Mucosa of gallbladder (tissue), 1 donor: ENCODE measurements at regions not wholly inside any gene's neighbourhood (a gene's known extent, or its start where the extent isn't known, plus 50 kb on each side); places are given as distances from the start of the nearest gene placed in this dataset.

ENCODE experiments used
- DNase-seq: peaks from one replicate; pipeline ENCODE4 v3.0.0-alpha.2; 2020; ENCODE audit warnings: low spot score
- donor health status: DM: no; HTN: no; CAD: no.

- DNase-seq, result no peak
Observed at GRCh38 chr4:181162266-181162665, 1080.9 kb upstream of the TENM3 start.

- no peak for DNase-seq
Observed at GRCh38 chr4:181162676-181163075, 1080.5 kb upstream of the TENM3 start.

GRCh38 chr4:181166742-181167399 is 1076.3 kb upstream of the TENM3 start:
- DNase-seq, result no peak

DNA sequence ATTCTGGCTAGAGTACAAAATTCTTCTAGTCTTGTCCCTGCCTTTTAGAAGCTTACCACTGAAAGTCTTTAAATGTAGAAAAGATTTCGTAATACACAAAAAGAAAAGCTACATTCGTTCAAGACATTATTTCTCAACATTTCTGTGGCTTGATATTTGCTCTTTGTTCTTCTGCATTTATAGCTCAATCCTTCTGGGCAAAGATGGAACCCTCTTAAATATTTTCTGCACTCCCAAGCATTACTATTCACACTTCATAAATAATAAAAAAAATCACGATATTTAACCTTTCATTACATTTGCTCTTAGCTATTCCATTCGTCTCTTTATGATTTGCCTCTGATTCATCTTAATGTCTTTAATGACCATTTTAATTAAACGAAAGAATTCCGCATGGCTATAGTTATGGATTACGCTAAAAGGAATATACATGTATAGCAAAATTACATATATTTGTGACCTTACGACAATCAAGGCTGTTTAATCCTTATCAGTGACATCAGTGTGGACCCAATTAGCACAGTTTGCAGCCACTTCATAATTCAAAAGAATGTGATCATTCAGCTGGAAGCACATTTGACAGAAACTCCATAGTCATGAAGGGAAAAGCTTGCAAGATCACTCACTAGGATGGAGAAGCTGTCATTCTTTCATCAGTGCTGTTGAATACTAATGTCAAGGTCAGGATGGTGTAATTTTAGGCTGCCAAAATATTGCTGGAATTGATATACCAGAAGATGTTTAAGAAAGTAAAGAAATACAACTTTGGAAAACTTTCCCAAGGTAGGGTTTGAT is 1075.0 kb upstream of the TENM3 start:
- DNase-seq, result no peak

DNA sequence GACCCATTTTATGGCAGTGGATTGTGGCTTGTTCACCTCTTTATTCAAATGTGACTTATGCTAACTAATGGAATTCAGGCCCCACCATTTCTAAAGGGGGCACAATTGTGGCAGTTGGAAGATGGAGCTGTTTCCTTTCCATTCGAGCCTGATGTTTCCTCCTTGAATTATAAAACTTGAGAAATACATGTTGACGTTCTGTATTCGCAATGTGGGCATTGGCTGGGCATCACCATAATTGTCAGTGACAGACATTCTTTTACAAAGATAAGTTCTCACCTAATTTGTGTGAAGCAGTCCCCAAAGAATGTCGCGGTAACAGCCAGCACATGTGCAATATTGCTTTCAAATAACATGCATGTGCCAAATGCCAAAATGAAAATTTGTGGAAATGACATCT is 1070.2 kb upstream of the TENM3 start:
- no peak for DNase-seq

- no peak for DNase-seq
Observed at GRCh38 chr4:181176306-181176705, 1066.9 kb upstream of the TENM3 start.

DNA sequence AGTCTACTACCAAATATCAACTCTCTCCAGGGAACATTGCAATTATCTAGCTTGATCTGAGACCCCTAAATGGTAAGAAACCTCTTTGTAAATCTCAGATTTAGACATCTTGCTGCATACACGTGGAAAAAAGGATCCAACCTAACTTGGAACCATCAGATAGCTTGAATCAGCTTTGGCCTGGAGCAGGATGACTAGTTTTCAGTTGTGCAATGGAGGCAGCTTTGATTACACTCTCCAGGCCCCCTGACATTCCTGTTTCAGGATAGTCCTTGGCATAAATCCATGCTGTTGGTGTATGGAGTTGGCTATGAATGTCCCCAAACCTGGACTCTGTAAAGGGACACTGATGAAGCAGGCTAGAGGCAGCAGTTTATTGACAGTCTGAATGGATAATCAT is 1061.9 kb upstream of the TENM3 start:
- DNase-seq, result no peak

- no peak for DNase-seq
Observed at GRCh38 chr4:181189751-181190150, 1053.5 kb upstream of the TENM3 start.

- DNase-seq, result no peak
Observed at GRCh38 chr4:181193131-181193930, 1049.9 kb upstream of the TENM3 start.

DNA sequence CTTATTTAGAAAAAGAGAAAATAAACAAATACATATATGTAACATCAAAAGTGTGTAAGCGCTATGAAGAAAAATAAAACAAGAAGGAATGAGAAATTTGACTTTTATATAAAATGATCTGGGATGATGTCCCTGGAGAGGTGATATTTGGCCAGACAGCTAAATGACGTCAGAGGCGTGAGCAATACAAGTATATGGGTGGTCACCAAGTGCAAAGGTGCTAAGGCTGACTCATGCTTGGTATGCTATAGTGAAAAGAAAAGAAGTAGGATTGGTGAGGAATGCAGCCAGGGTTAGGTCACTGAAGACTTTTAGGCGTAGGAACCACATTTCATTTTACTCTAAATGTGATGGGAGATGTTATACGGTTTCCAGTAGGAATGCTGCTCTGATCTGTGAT is 1049.1 kb upstream of the TENM3 start:
- DNase-seq, result no peak

DNA sequence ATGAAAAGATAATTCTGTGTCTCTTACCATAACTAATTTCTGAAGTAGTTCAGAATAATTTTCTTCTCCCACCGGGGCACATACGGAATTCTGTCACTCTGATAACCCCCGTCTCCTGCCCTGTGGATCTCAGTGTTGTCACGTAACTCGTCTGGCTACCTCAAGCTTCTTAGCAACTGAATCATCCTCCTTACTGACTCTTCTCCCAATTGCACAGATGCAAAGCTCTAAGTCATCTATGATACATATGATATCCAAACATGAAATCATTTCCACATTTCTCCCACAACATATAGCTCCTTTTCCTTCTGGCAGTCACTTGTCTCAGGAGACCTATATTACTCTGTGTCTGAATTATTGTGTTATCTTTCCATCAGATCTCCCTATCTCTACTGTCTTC is 1043.1 kb upstream of the TENM3 start:
- DNase-seq, result no peak

DNA sequence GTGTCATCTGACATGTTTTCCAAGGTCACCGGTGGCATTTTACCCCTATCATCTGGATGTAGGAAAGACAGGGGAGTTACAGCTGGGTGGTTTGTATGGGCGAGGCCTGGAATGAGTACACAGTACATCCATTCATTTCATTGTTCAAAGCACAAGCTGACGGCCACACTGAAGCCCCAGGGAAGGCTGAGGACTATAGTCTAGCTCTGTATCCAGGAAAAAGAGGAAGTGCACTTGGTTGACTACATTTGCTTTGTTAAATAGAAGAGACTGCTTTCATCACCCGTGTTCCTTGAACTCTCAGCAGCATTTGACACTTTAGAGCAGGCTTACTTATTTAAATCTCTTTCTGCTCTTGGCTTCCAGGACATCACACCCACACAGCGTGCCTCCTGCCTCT is 1041.0 kb upstream of the TENM3 start:
- DNase-seq, result no peak

GRCh38 chr4:181204109-181204508 is 1039.1 kb upstream of the TENM3 start:
- DNase-seq, result no peak

- DNase-seq, result peak; percentile 42
Observed at GRCh38 chr4:181213551-181213950, 1029.7 kb upstream of the TENM3 start.

GRCh38 chr4:181216501-181216900 is 1026.7 kb upstream of the TENM3 start:
- no peak for DNase-seq

DNA sequence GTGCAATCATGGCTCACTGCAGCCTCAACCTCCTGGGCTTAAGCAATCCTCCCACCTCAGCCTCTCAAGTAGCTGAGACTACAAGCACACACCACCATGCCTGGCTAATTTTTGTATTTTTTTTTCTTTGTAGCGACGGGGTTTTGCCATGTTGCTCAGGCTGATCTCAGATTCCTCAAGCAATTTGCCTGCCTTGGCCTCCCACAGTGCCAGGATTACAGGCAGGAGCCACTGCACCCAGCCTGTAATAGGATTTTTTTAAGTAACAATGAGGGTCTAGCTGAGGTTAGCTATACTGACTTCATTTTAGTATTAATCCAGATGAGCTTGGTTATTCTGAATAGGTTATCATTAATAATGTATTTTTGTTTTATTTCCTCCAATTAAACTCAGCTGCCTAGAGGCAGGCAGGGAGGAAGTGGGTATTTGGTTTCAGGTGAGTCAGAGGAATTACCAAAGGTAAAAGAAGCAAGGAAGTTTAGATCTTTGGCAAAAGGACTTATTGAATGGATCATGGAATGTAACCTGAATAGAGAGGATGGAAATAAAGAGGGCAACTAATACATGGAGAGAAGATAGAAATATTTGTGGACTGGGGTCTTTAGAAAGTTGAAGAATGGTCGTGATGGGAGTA is 1023.3 kb upstream of the TENM3 start:
- DNase-seq, result no peak

DNA sequence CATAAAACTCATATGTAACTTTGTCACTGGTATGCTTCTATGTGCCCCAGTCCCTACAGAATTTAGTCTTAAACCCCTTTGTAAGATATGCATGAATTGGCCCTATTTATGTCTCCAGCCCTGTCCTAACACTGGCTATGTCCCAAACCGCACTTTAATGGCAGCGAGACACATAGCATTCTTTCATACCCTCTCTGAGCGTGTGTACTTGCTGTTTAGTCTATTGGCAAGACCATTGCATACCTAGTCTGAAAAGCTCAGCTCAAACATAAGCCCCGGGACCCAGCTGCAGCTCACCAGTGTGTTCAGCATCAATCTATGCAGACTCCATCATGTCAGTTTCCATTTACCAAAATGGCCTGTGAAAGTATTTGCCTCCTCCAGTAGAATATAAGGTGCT is 1018.4 kb upstream of the TENM3 start:
- no peak for DNase-seq

DNA sequence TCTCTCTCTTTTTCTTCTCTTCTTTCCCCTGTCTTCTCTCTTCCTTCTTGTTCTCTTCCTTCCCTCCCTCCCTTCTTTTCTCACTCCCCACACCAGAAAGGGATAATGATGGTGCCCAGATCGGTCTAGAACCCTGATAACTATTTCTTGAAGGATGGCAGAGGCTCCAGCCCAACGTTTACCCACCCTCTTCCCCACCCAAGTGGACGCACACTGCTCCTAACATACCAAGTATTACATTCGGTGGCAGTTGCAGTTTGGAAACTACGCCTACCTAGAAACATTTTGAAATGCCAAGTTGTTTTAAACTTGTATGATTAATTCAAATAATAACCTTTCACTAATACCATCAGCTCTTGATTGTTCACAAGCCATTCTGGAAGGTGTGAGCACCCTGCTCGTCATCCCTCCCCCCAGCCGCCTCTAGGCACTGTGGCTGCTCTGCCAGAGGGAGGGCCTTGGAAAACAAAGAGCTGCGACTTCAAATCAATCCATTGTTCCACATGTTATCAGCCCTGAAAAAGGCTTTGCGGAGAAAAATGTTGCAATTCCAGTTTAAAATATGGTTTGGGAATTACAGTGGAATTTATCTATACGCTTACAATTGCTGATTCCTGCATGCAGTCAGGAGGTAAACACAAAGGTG is 1017.5 kb upstream of the TENM3 start:
- DNase-seq, result no peak

GRCh38 chr4:181234951-181235680 is 1008.1 kb upstream of the TENM3 start:
- DNase-seq, result no peak

DNA sequence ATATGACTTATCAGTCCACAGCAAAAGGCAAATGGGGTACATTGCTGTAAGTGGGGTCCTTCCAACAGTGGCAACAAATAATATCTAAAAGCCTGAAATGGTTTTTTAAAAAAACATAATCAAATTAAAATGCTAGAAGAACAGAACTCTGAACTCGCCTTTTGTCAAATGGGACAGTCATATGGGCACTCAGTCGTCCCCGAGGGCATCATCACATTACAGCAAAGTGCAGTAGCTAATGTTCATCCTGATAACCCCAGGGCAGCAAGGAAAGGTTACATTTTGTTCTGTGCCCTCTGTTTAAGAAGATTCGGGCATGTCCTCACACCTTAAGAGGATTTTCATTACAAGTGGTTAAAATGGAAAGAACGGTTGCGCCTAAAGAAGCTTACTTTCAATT is 997.9 kb upstream of the TENM3 start:
- no peak for DNase-seq

DNA sequence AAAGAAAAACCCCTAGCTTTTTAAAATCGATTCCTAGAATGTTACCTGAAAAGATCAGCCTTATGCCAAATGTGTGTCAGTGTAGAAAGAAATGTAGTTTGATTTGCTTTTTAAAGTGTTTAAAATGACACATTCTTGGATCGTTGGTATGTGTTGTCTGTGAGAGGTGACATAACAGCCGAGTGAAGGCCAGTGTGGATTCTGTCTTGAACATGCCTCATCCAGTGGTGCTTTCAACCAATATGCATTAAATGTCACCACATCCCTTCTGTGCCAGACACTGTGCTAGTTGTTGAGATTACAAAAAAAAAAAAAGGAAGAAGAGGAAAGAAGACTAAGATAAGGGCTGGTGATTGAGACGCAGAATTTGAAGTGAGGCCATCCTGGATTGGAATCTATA is 994.2 kb upstream of the TENM3 start:
- no peak for DNase-seq
